Astrocyte (in vitro differentiated cells and primary cell): ENCODE measurements at regions not wholly inside any gene's neighbourhood (a gene's known extent, or its start where the extent isn't known, plus 50 kb on each side); places are given as distances from the start of the nearest gene placed in this dataset.

Source experiments
- DNase-seq: peaks from one replicate; pipeline ENCODE4 v3.0.0-alpha.2; 2010; ENCODE audit warnings: low read depth
- FAIRE-seq: peaks from 2 replicates; lab custom pipeline; 2011; peaks lifted over from hg19 to GRCh38; lab: Jason Lieb, UNC
- H2AFZ ChIP-seq: 2 replicates; pipeline ENCODE4 v1.6.0; 2012; ENCODE audit warnings: low read depth, low read length, inconsistent platforms
- H3K27ac ChIP-seq: 2 replicates; pipeline ENCODE4 v1.5.1; 2011; ENCODE audit warnings: low read depth, low read length, inconsistent platforms
- H3K27me3 ChIP-seq: 2 replicates; pipeline ENCODE4 v1.6.0; 2011; ENCODE audit warnings: low read length, inconsistent platforms; ENCODE audit not compliant: insufficient read depth
- H3K36me3 ChIP-seq: 2 replicates; pipeline ENCODE4 v1.5.1; 2011; ENCODE audit warnings: low read length, inconsistent platforms; ENCODE audit not compliant: insufficient read depth
- H3K4me1 ChIP-seq: 2 replicates; pipeline ENCODE4 v1.5.1; 2011; ENCODE audit warnings: low read length, inconsistent platforms; ENCODE audit not compliant: insufficient read depth
- H3K4me2 ChIP-seq: 2 replicates; pipeline ENCODE4 v1.6.0; 2012; ENCODE audit warnings: low read length, inconsistent platforms
- H3K4me3 ChIP-seq: 2 replicates; pipeline ENCODE4 v1.5.1; 2011; ENCODE audit warnings: low read depth, mild to moderate bottlenecking, low read length, inconsistent platforms; ENCODE audit not compliant: insufficient read depth
- H3K79me2 ChIP-seq: 2 replicates; pipeline ENCODE4 v1.6.0; 2012; ENCODE audit warnings: mild to moderate bottlenecking, low read length, inconsistent platforms; ENCODE audit not compliant: insufficient read depth
- H3K9ac ChIP-seq: 2 replicates; pipeline ENCODE4 v1.6.0; 2012; ENCODE audit warnings: mild to moderate bottlenecking, low read length, inconsistent platforms
- H3K9me3 ChIP-seq: 2 replicates; pipeline ENCODE4 v1.5.1; 2012; ENCODE audit warnings: low read depth, mild to moderate bottlenecking, low read length, inconsistent platforms; ENCODE audit not compliant: insufficient read depth
- H4K20me1 ChIP-seq: 2 replicates; pipeline ENCODE4 v1.6.0; 2012; ENCODE audit warnings: low read length, inconsistent platforms; ENCODE audit not compliant: insufficient read depth
- H3K27ac Mint-ChIP-seq: one replicate; pipeline ENCODE4 v1.8.0; 2021; ENCODE audit warnings: mild to moderate bottlenecking, mixed read lengths; ENCODE audit not compliant: unreplicated experiment
- H3K27me3 Mint-ChIP-seq: one replicate; pipeline ENCODE4 v1.8.0; 2021; ENCODE audit warnings: low read depth, mixed read lengths; ENCODE audit not compliant: unreplicated experiment
- H3K36me3 Mint-ChIP-seq: one replicate; pipeline ENCODE4 v1.8.0; 2021; ENCODE audit warnings: low read depth, mixed read lengths; ENCODE audit not compliant: unreplicated experiment
- H3K4me1 Mint-ChIP-seq: one replicate; pipeline ENCODE4 v1.8.0; 2021; ENCODE audit warnings: low read depth, mixed read lengths; ENCODE audit not compliant: unreplicated experiment
- H3K4me3 Mint-ChIP-seq: one replicate; pipeline ENCODE4 v1.8.0; 2021; ENCODE audit warnings: mild to moderate bottlenecking, moderate library complexity, mixed read lengths; ENCODE audit not compliant: unreplicated experiment
- H3K9me3 Mint-ChIP-seq: one replicate; pipeline ENCODE4 v1.8.0; 2021; ENCODE audit warnings: mild to moderate bottlenecking, mixed read lengths; ENCODE audit not compliant: unreplicated experiment
- CTCF ChIP-seq: IDR thresholded peaks from 2 replicates; pipeline ENCODE4 v1.5.1; 2011; ENCODE audit warnings: low read depth, mild to moderate bottlenecking, inconsistent platforms, low read length, moderate library complexity; ENCODE audit not compliant: insufficient read depth
- EZH2 ChIP-seq: IDR thresholded peaks from 2 replicates; pipeline ENCODE4 v1.6.1; 2012; ENCODE audit warnings: mild to moderate bottlenecking, low read length, inconsistent platforms; ENCODE audit not compliant: insufficient read depth

- TF ChIP-seq EZH2 (no peak), CTCF (no peak)
- Histone ChIP-seq H3K27ac (no peak overlapping the region), H3K36me3 (no peaks in the 10 kb centered on the region), H3K4me2 (no peak overlapping the region), H4K20me1 (no peaks in the 10 kb centered on the region), H3K4me3 (no peak overlapping the region), H3K4me1 (no peaks in the 10 kb centered on the region), H2AFZ (no peak overlapping the region), H3K79me2 (no peaks in the 10 kb centered on the region), H3K9ac (no peak overlapping the region), H3K27me3 (no peaks in the 10 kb centered on the region), H3K9me3 (no peaks in the 10 kb centered on the region)
- Mint-ChIP-seq H3K9me3 (no peaks in the 10 kb centered on the region), H3K4me3 (no peak overlapping the region), H3K4me1 (no peaks in the 10 kb centered on the region), H3K36me3 (no peaks in the 10 kb centered on the region), H3K27ac (no peak overlapping the region), H3K27me3 (peaks cover 8% of the 10 kb centered on the region)
- FAIRE-seq (no peak), DNase-seq (no peak)
Measured at GRCh38 chr1:185473186-185473585, 156.1 kb upstream of the IVNS1ABP start.

GRCh38 chr1:185468626-185469025 lies 151.6 kb upstream of the IVNS1ABP start:
- H3K27me3 ChIP-seq: no peaks in the 10 kb centered on the region
- H3K27ac Mint-ChIP-seq: no peak overlapping the region
- H3K36me3 ChIP-seq: no peaks in the 10 kb centered on the region
- H3K9me3 ChIP-seq: no peaks in the 10 kb centered on the region
- H3K4me1 ChIP-seq: no peaks in the 10 kb centered on the region
- FAIRE-seq: no peak
- no peaks in the 10 kb centered on the region for H3K79me2 ChIP-seq
- H4K20me1 ChIP-seq: no peaks in the 10 kb centered on the region
- no peak overlapping the region for H3K4me3 Mint-ChIP-seq
- H2AFZ ChIP-seq: no peak overlapping the region
- TF ChIP-seq EZH2: no peak
- TF ChIP-seq CTCF: no peak
- no peak for DNase-seq
- no peak overlapping the region for H3K4me2 ChIP-seq
- H3K9ac ChIP-seq: no peak overlapping the region
- H3K4me3 ChIP-seq: no peak overlapping the region
- H3K36me3 Mint-ChIP-seq: no peaks in the 10 kb centered on the region
- no peaks in the 10 kb centered on the region for H3K4me1 Mint-ChIP-seq
- H3K27ac ChIP-seq: no peak overlapping the region
- peaks cover 9% of the 10 kb centered on the region for H3K27me3 Mint-ChIP-seq
- H3K9me3 Mint-ChIP-seq: no peaks in the 10 kb centered on the region

- H3K27me3 ChIP-seq: no peaks in the 10 kb centered on the region
- no peak overlapping the region for H3K9ac ChIP-seq
- H3K4me3 ChIP-seq: no peak overlapping the region
- peaks cover 4% of the 10 kb centered on the region for H3K4me1 Mint-ChIP-seq
- no peak for TF ChIP-seq EZH2
- TF ChIP-seq CTCF: no peak
- no peak for FAIRE-seq
- no peak for DNase-seq
- no peaks in the 10 kb centered on the region for H3K9me3 ChIP-seq
- H3K36me3 Mint-ChIP-seq: no peaks in the 10 kb centered on the region
- no peak overlapping the region for H3K27ac Mint-ChIP-seq
- H3K4me3 Mint-ChIP-seq: no peak overlapping the region
- H3K79me2 ChIP-seq: no peaks in the 10 kb centered on the region
- H2AFZ ChIP-seq: no peak overlapping the region
- no peaks in the 10 kb centered on the region for H3K4me1 ChIP-seq
- no peaks in the 10 kb centered on the region for H3K9me3 Mint-ChIP-seq
- no peak overlapping the region for H3K27ac ChIP-seq
- no peaks in the 10 kb centered on the region for H3K36me3 ChIP-seq
- H4K20me1 ChIP-seq: no peaks in the 10 kb centered on the region
- H3K4me2 ChIP-seq: no peak overlapping the region
- H3K27me3 Mint-ChIP-seq: peaks cover 9% of the 10 kb centered on the region
Measured at GRCh38 chr1:185467122-185467521, 150.1 kb upstream of the IVNS1ABP start.
